ENCODE measurements at regions not wholly inside any gene's neighbourhood (a gene's known extent, or its start where the extent isn't known, plus 50 kb on each side); places are given as distances from the start of the nearest gene placed in this dataset.

- H3K4me3 ChIP-seq: no peak overlapping the region
- intact Hi-C loops (cut with DNase I): no loop called here
- no peaks in the 10 kb centered on the region for H3K4me1 ChIP-seq (ENCODE audit: insufficient read depth)
- no peak overlapping the region for H3K27ac ChIP-seq
- H3K36me3 ChIP-seq: no peaks in the 10 kb centered on the region
- TF ChIP-seq EP300 (IDR thresholded peaks at IDR 0.05): no peak
- TF ChIP-seq POLR2A (IDR thresholded peaks at IDR 0.05): no peak
- TF ChIP-seq, protein P1, sequence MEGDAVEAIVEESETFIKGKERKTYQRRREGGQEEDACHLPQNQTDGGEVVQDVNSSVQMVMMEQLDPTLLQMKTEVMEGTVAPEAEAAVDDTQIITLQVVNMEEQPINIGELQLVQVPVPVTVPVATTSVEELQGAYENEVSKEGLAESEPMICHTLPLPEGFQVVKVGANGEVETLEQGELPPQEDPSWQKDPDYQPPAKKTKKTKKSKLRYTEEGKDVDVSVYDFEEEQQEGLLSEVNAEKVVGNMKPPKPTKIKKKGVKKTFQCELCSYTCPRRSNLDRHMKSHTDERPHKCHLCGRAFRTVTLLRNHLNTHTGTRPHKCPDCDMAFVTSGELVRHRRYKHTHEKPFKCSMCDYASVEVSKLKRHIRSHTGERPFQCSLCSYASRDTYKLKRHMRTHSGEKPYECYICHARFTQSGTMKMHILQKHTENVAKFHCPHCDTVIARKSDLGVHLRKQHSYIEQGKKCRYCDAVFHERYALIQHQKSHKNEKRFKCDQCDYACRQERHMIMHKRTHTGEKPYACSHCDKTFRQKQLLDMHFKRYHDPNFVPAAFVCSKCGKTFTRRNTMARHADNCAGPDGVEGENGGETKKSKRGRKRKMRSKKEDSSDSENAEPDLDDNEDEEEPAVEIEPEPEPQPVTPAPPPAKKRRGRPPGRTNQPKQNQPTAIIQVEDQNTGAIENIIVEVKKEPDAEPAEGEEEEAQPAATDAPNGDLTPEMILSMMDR (IDR thresholded peaks at IDR 0.05): no peak
- no peaks in the 10 kb centered on the region for H3K27me3 ChIP-seq
- H3K9me3 ChIP-seq: no peaks in the 10 kb centered on the region
- WGBS, 3 donors: 57 to 75% (median 70%) methylated on average over 4 of the region's 4 CpGs
- no peak for DNase-seq
Observed at GRCh38 chr13:99639126-99639525, 137.9 kb downstream of the TM9SF2 start.

GRCh38 chr13:99636728-99637353, 135.6 kb downstream of the TM9SF2 start:
- H3K4me1 ChIP-seq (ENCODE audit: insufficient read depth): no peaks in the 10 kb centered on the region
- no peaks in the 10 kb centered on the region for H3K9me3 ChIP-seq
- no peak overlapping the region for H3K27ac ChIP-seq
- no peak for TF ChIP-seq POLR2A (IDR thresholded peaks at IDR 0.05)
- no peak for TF ChIP-seq EP300 (IDR thresholded peaks at IDR 0.05)
- TF ChIP-seq, protein P1 (IDR thresholded peaks at IDR 0.05): no peak
- H3K4me3 ChIP-seq: no peak overlapping the region
- 96 to 97% (median 97%) methylated on average over 7 of the region's 7 CpGs for WGBS, 3 donors
- no peak for DNase-seq
- intact Hi-C loops (cut with DNase I): no loop called here
- no peaks in the 10 kb centered on the region for H3K36me3 ChIP-seq
- H3K27me3 ChIP-seq: no peaks in the 10 kb centered on the region

DNA sequence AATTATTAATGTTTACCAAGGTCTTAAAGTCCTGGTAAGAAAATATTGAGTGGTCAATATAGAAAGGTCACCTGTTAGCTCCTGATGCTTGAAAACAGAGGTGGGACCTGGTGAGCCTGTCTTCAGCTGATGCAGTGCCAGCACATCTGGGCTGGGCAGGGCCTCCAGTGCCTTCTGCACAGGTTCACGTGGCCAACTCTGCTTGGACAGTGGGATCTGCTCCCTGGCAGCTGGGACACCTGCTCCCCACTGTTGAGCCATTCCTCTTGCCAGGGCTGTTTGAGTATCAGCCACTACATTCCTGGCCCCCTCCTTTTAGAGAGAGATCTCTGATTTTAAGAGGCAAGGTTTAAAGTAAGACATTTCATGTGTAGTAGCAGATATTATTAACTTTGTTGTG, 135.0 kb downstream of the TM9SF2 start:
- Histone ChIP-seq H3K9me3 (no peaks in the 10 kb centered on the region), H3K4me1 (ENCODE audit: insufficient read depth) (no peaks in the 10 kb centered on the region), H3K36me3 (no peaks in the 10 kb centered on the region), H3K27me3 (no peaks in the 10 kb centered on the region), H3K27ac (no peak overlapping the region), H3K4me3 (no peak overlapping the region)
- intact Hi-C loops (cut with DNase I): no loop called here
- no peak for DNase-seq
- 73 to 76% (median 75%) methylated on average over 1 of the region's 1 CpG for WGBS, 3 donors
- TF ChIP-seq EP300 (IDR thresholded peaks at IDR 0.05) (no peak), POLR2A (IDR thresholded peaks at IDR 0.05) (no peak)
- TF ChIP-seq, protein P1 (IDR thresholded peaks at IDR 0.05): no peak

GRCh38 chr13:99634672-99635071, 133.4 kb downstream of the TM9SF2 start:
- no peak overlapping the region for H3K27ac ChIP-seq
- no peaks in the 10 kb centered on the region for H3K36me3 ChIP-seq
- DNase-seq: no peak
- TF ChIP-seq EP300 (IDR thresholded peaks at IDR 0.05): no peak
- no peak for TF ChIP-seq POLR2A (IDR thresholded peaks at IDR 0.05)
- TF ChIP-seq, protein P1 (IDR thresholded peaks at IDR 0.05): no peak
- H3K4me3 ChIP-seq: no peak overlapping the region
- H3K27me3 ChIP-seq: no peaks in the 10 kb centered on the region
- H3K9me3 ChIP-seq: no peaks in the 10 kb centered on the region
- peaks cover 1% of the 10 kb centered on the region for H3K4me1 ChIP-seq (ENCODE audit: insufficient read depth)
- intact Hi-C loops (cut with DNase I): no loop called here
- 87 to 91% (median 88%) methylated on average over 7 of the region's 7 CpGs for WGBS, 3 donors
